ENCODE measurements at regions not wholly inside any gene's neighbourhood (a gene's known extent, or its start where the extent isn't known, plus 50 kb on each side); places are given as distances from the start of the nearest gene placed in this dataset.

DNA sequence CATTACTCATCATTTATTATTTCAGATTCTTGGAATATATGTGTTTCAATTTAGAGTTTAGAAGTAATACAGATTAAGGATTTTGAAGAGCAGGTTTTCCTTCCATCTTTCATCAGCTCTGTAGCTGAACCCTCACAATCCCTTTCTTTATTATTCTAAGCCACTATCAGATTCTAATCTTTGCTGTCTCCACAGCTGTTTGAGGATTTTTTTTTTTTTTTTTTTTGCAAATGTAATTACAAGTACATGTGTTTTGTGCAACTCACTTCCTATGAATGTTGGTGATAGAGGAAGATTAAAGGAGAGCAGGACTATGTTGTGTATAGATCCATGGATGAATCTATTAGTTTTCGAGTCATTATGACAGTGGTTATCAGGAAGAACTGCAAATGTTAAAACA, 87.4 kb upstream of the TENM3 start:
- TF ChIP-seq POLR2A (IDR thresholded peaks at IDR 0.05) = no peak
- TF ChIP-seq, protein P1, sequence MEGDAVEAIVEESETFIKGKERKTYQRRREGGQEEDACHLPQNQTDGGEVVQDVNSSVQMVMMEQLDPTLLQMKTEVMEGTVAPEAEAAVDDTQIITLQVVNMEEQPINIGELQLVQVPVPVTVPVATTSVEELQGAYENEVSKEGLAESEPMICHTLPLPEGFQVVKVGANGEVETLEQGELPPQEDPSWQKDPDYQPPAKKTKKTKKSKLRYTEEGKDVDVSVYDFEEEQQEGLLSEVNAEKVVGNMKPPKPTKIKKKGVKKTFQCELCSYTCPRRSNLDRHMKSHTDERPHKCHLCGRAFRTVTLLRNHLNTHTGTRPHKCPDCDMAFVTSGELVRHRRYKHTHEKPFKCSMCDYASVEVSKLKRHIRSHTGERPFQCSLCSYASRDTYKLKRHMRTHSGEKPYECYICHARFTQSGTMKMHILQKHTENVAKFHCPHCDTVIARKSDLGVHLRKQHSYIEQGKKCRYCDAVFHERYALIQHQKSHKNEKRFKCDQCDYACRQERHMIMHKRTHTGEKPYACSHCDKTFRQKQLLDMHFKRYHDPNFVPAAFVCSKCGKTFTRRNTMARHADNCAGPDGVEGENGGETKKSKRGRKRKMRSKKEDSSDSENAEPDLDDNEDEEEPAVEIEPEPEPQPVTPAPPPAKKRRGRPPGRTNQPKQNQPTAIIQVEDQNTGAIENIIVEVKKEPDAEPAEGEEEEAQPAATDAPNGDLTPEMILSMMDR (IDR thresholded peaks at IDR 0.05) = no peak

All from vagina (tissue), 2 donors.